ENCODE measurements at regions not wholly inside any gene's neighbourhood (a gene's known extent, or its start where the extent isn't known, plus 50 kb on each side); places are given as distances from the start of the nearest gene placed in this dataset.

DNA sequence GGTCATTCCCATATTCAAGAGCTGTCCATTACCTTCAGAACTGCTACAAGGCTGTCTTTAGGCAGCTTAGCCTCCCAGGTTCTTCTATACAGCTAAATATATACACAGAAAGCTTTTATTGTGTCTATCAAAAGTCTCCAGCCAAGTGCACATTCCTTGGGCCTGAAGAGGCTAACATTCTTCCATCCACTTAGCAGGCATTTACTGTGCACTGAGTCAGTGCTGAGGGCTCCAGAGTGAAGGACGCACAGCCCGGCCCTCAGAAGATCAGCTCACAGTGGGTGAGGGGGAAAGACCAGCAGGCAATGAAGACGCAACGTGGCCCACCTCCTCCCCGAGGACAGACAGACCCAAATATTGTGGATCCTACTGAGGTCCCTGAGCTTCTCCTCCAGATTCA is 569.9 kb downstream of the CDH26 start:
- DNase-seq = no peak

DNA sequence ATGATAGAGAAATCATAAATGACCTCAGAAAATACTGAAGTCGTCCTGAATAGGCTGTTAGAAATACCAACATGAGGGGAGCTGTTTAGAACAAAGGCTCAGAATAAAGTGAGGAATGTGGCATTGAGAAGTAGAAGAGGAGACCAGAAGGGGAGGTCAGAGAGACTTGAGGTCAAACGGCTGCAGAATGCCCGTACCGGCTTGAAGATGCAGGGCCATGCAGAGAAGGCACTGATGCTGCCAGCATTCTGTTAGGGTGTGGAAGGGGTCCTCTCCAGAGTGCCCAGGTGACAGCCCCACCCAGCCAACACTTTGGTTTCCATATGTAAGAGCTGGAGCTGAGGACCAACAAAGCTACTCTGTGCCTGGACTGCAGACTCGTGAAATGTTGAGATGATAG is 570.9 kb downstream of the CDH26 start:
- no peak for DNase-seq

DNA sequence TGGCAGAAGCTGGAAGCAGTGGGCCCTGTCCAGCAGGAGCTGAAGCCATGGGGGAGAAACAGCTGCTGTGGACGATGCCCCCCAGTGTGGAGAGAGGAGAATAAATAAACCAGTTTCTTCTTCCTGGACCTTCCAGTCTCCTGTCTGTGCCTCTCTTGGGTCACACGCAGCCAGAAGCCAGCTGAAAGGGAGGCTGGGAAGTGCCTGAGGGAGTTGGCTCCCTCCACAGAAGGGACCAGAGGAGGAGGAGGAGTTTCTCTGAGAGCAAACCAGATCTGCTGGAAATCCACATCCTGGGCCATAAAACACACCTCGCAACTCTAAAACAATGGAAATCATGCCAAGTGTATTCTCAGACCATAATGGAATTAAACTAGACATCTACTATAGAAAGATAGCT is 577.0 kb downstream of the CDH26 start:
- no peak for DNase-seq

DNA sequence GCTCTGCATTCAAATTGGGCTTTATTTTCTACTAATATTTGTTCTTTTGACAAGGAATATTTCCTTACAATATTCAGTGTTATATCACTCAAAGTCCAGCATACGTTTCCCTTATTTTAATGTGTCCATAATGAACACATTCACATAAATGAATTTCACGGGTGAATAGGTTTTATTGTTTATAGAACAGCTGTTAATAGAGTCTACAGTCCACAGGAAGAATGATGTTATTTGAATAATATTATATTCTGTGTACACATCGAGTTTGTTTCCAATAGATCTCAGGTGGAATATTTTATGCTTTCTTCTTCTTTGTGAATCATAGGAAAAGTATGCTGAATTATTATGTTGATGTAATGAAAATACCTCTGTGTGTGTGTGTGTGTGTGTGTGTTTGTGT is 582.4 kb downstream of the CDH26 start:
- DNase-seq = peak; percentile 47

DNA sequence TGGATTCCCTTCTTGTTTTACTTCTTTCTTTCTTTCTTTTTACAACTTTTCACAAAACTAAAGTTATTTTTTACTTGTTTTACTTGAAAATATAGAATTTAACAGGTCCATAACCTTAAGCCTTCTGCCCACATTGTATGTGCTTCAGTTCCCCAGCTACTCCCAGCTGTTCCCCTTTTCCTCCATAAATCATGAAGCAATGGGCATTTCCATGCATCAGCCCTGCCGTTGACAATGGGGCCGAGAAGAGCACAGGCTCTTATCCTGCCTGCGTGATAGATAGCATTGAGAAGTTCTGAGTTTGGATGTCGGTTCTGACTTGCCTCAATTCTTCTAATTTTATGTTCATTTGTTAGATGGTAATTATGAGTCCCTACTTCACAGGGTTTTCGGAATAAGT is 583.8 kb downstream of the CDH26 start:
- peak; percentile 82 for DNase-seq

DNA sequence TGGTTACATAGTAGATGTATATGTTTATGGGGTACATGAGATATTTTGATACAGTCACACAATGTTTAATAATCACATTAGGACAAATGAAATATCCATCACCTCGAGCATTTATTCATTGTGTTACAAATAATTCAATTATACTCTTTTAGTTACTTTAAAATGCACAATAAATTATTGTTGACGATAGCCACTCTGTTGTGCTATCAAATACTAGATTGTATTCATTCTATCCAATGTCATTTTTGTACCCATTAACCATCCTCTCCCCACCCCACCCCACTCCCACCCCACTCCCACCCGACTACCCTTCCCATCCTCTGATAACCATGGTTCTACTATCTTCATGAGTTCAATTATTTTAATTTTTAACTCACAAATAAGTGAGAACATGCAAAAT is 585.4 kb downstream of the CDH26 start:
- no peak for DNase-seq

DNA sequence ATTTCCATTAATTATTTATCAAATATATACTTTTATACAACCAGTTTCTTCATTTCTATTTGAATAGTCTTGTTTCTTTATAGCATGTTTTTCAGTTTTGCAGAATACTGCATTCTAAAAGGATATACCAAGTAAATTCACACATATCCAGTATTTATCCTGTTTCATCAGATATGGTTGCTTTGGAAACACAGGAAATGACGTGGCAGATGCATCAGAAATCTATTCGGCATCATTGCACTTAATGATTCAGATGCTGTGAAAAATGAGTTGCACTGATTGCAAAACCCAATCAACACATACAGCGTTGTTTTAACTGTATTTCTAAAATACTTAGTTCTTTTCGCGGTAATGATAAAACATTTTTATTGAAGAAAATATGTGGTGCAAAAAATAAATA is 594.9 kb downstream of the CDH26 start:
- no peak for DNase-seq

DNA sequence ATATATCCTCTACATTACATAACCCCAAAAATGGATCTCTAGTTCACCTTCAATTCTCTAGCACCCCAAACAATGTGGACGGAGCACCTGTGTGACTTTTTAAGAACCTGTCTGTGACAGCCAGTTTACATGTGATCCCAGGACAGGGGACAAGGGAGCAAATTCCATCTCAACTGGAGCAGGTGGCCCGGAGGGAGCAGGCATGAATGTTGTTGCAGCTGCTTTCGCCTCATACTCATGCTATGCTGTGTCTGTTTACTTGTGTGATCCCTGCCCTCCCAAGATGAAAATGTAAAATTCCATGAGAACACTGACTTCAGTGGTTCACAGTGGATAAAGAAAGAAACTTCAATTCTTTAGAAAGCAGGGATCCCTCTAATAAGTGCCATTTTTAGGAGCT is 600.3 kb downstream of the CDH26 start:
- DNase-seq = peak; percentile 54

DNA sequence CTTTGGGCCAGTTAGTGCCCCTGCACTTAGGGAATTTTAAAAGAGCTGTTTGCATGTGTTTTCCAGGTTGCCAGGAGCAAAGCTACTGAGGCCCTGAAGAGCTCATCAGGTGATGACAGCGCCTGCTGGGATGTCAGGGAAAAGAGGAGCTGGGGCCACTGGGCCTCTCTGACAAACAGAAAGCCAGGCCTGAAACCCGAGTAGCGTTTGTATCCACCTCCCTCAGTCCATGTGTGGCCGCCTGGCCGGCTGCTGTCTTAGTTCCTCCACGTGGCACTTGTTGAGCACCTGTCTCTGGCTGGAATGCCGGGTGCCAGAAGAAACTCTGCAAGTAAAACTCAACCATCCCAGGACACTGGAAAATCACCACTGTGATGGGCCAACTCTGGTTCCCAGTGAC is 601.2 kb downstream of the CDH26 start:
- peak; percentile 24 for DNase-seq

DNA sequence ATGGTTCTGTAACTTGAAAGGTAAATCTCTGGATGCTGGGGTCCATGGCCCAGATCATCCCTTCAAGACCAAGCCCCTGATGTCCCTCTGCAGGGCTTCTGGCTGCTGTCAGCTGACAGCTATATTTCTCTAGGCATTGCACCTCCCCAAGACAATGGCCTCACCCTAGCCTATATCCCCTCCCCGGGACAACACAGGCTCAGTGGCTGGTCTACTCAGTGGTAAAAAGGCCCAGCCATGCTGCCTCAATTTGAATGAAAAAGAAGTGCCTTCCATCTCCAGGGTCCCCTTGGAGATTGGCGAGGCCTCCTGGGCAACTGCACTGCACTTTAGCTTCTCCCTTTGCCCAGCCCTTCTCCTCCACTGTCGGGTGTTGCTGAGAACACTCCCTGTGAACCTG is 602.8 kb downstream of the CDH26 start:
- no peak for DNase-seq

DNA sequence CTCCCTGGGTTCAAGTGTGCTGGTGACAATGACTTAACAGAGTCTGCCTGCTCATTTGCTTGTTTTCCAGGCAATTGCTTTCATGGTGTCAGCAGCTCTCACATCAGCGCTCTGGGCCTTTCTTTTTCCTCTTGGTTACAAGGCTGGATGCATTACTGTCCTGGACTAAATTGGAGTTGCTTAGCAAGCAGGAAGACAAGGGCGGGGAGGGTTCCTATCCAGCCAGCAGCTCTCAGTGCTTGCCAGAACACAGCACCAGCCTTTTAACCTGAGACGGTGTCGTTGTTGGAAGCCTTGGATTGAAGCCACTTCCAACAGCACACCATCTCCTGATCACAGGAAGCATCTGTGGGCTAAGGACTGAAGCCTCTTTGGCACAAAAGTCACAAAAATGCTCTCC is 606.9 kb downstream of the CDH26 start:
- DNase-seq = no peak

DNA sequence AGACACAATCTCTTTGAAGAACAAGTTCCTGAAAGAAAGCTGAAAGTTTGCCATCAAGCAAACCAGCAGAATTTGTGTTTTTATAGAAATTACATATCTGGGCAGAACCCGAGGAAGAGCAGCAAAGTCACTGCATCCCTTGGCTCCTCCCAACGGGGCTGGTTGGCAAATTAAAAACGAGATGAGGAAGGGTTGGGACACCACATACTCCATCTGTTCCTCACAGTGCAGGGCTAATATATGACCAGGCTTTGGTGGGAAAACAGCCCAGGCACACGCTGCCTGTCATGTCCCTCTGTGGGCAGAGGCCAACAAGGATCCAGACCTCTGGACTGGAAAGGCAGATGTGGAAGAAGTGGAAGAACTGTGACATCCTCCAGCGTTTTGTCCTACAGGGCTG is 607.3 kb downstream of the CDH26 start:
- no peak for DNase-seq

DNA sequence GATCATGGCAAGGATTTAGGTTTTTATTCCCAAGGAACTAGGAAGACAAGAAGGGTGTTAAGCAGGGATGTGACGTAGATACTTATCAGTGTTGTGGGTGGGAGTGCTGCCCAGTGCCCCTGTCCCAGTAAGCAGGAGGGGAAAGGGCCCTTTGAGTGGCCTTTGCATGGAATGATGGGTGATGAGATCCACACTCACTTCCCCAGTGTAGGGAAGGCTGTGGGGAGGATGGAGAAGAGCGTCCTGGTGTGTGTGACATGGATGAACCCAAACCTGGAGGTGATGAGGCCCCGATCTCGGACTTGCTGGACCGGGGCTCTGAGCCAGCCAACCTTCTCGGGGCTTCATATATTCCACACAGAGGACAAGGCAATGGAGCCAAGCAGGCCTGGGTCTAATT is 610.9 kb downstream of the CDH26 start:
- no peak for DNase-seq

DNA sequence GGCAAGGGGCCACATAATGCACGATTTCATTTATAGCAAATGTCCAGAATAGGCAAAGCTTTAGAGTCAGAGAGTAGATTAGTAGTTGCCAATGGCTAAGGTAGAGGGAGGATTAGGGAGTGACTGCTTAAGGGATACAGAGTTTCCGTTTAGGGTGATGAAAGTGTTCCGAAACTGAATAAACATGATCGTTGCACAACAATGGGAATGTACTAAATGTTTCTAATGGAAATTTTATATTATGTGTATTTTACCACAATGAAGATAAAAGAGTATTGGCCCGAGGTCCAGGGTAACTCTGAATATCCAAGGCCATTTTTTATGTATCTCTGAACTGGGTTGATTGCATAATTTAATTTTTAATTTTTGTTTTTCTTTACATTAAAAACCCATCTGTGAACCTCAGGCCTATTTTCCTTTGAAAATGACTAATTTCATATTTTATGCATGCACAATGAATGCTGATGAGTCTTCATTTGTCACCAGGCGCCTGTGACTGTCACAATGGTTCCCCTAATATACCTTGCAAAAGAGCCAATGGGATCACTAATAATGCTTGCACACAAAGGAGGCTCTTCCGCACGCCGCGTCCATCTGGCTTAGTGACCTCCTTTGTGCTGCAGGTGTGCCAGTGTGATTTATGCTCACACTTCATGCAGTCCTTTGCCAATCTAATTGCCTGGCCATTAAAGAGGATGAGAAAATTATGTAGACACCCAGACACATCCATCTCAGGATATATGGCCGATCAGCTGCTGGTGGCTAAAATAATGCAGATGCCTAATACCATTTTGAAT is 612.5 kb downstream of the CDH26 start:
- DNase-seq = peak; percentile 75

DNA sequence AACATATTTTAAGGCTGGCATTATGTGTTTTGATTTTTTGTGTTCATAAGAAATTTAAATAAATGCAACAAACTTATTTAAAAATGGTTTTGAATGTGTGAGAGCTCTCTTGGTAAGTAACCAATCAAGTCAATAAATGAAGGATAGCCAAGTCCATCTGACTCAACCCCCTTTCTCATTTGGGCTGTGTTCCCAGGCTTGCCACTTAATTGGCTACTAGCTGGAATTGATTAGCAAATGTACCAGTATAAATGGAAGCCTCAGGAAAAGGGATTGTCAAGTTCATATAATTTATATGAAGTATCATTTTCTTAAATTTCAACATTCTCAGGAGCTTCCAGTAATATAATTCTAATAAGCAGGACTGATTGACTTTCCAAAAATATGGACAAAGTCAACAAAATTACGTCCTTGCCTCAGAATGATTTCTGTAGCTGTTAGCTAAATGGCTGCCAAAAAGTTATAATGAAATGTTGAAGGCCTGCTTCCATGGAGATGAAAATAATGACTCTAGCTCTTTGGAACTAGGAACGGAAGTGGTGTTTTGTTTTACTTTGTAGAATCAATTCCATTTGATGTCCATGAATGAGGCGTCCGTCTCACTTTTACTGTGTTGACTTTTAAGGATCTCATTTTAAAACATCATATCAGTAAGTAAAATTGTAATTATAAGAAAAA is 614.9 kb downstream of the CDH26 start:
- DNase-seq = no peak

DNA sequence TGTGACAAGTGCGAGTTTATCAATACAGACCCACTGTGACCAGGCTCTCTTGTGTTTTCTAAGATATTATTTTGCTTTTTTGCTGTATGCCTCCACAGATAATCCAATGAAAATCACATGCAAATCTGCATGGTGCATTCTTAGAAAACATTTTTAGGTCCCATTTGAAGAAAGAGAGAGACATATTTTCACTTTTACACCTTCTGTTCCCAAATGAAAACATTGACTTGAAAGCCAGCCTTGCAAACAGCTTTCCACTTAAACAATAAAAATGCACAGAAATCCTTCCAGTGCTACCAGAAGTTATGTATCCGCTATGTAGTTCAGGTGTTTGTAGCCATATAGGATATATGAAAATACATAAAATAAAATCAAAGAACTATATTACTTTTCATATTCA is 618.0 kb downstream of the CDH26 start:
- no peak for DNase-seq

DNA sequence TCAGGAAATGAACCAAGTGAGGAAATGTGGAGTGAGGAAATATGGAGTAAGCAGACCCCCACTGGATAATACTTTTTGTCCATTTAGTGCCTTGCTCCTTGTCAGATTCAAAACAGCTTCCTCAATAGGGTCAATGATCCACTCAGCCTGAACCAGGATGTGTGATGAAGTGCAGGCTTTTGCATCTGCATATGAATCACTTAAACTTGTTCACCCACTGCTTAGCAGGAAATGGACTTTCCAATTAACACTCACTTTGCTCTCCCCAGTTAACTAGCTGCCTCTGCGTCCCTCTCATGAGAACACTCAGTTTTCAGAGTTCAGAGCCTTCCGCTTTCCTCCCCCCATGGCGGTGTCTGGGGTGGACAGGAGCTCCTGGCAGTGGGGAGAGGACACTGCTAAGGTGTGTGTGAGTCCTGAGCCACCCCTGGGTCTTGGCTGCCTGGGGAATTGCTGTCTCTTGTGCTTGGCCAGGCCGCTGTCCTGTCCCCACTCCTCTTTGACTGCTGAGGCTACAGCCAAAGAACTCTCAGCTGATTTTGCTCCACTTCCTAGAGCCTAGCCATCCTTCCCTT is 621.8 kb downstream of the CDH26 start:
- DNase-seq = no peak

DNA sequence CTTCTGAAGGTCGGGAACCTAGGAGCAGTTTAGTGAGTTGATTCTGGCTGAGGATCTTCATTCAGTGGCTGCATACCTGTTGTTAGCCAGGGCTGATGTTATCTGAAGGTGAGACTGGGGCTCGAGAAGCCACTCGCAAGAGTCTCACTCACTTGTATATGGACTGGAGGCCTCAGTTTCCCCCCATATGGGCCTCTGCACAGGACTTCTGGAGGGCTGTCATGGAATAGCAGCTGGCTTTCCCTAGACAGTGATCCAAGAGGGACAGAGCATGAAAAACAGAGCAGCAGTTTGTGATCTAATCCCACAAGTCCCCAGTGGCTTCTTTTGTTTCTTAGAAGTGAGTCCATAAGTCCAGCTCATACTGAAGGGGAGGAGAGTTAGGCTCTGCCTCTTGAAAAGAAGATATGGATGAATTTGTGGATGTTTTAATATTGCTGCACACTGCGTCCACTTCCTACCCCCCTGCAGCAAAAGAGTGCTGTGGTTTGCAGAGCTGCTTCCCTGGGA is 623.4 kb downstream of the CDH26 start:
- DNase-seq = no peak

DNA sequence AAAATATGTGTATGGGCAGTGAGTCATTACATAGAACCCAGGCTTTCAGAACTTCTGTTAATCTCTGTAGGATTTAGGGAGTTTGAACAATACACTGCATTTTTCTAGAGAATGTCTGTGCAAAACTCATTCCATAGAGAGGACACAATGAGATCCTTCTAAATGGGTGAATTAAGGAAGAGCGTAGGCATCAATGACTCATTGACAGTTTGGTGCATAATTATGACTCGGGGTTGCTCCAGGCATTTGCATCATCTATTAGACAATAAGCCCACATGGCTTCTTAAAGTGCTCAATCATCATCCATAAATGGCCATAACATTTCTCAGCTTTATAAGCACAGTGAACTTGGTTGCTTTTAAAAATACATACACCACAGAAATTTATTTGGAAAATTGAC is 625.5 kb downstream of the CDH26 start:
- DNase-seq = no peak

DNA sequence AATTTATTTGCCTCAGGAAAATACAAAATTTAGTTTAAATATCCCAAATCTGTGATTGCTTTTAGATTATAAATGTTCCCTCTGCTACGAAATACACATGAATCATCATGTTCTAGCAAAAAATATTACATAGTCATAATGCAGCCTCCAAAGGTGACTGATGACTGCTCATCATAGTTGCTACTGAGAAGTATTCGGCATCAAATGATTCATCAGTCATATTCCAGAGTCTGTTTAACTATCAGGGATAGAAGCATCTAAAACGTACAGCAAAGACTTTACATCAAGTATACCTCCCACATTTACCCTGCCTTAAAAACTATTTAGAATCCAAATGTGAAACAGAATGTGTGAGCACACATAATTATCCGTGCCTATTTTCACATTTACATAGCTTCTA is 626.0 kb downstream of the CDH26 start:
- no peak for DNase-seq

DNA sequence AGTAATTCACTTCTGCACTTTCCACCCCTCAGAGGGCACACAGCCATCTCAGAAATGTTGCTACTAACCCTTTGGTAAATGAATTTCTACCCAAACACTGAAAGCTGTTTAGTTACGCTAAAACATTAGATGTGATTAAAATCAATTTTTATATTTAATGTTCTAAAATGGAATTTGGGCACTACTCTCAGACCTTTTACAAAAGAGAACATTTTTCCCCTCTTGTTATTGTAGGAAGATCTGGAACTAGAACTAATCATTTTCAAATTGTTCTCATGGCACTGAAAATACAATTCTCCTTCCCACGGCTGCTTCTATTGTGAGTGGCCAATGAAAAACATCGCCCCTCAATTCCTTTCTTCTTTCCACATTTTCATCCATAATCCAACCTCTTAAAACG is 627.4 kb downstream of the CDH26 start:
- DNase-seq = no peak

DNA sequence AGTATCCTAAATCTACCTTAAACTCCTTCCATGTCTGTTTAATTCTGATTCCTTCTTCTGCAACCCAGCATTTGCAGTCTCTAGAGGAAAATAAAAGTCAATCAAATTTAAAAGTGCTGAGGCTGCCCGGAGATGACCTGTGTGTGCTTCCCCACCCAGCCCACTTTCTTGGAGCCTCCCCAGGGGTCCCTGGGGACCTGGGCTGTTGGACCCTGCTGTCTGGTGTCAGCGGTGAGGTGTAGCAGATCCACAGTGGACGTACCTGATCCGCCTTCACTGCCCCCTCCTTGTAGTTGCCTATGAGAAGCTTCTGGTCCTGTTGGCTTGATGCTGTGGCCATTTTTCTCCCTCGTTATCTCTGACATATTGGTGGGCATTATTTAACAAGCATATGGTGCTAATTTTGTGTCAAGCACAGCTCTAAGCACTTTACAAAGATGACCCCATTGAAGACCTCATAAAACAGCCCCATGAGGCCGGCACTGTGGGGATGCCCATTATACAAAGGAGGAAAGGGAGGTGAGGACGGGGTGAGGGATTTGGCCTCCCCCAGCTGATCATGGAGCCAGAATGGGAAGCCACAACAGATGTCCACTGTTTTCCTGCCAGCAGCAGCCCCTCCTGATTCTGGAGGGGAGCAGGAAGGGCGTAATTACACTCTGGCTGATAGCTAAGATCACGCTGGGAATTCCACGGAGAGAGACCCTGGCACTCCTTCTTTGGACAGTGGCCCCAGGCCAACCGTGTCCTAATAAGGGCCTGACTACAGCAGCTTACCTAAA is 628.2 kb downstream of the CDH26 start:
- DNase-seq = no peak

DNA sequence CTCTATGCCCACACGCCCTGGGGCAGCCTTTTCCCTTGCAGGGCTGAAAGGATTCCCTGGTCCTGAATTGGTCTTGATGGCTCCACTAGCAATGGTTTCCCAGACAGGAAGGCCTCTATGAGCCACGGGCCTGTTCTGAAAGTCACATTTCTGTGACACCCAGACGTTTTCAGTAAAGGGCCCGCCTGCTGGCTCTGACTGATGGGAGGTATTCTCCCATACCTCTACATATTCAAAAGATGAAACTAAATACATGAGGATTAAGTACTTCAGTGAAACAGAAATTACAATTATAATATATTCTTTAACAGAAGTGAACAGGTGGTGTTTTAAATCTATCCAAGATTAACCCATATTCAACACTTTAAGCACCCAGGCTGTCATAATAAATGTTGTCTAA is 629.8 kb downstream of the CDH26 start:
- no peak for DNase-seq
